NCI-H748 treated with DMSO at 0.1 percent for 48 hours (cell line): ENCODE measurements at regions not wholly inside any gene's neighbourhood (a gene's known extent, or its start where the extent isn't known, plus 50 kb on each side); places are given as distances from the start of the nearest gene placed in this dataset.
"Not testable (repeated sequence)": the region's sequence is repeated elsewhere in the genome, so short reads cannot be mapped to it uniquely, and the experiment has no call there.

ENCODE experiments used
- DNase-seq: peaks from one replicate; lab custom pipeline; 2025; lab: John Stamatoyannopoulos, UW

- no peak for DNase-seq
Observed at GRCh38 chr6:133051240-133051639, 189.9 kb upstream of the EYA4 start.

- DNase-seq, result no peak
Observed at GRCh38 chr6:133052465-133052864, 188.7 kb upstream of the EYA4 start.

- DNase-seq, result no peak
Observed at GRCh38 chr6:133055441-133055966, 185.7 kb upstream of the EYA4 start.

GRCh38 chr6:133057352-133057751 is 183.8 kb upstream of the EYA4 start:
- no peak for DNase-seq

GRCh38 chr6:133062077-133062476 is 179.1 kb upstream of the EYA4 start:
- no peak for DNase-seq

GRCh38 chr6:133062696-133063306 is 178.4 kb upstream of the EYA4 start:
- DNase-seq, result no peak

- no peak for DNase-seq
Observed at GRCh38 chr6:133067960-133068359, 173.2 kb upstream of the EYA4 start.

GRCh38 chr6:133070410-133071043 is 170.6 kb upstream of the EYA4 start:
- no peak for DNase-seq

- DNase-seq, result no peak
Observed at GRCh38 chr6:133079901-133080300, 161.3 kb upstream of the EYA4 start.

- DNase-seq, result peak; percentile 32
Observed at GRCh38 chr6:133083248-133083967, 157.7 kb upstream of the EYA4 start.

GRCh38 chr6:133085471-133085870 is 155.7 kb upstream of the EYA4 start:
- no peak for DNase-seq

- DNase-seq, result no peak
Observed at GRCh38 chr6:133085896-133086295, 155.3 kb upstream of the EYA4 start.

GRCh38 chr6:133088931-133089695 is 152.0 kb upstream of the EYA4 start:
- DNase-seq, result no peak

GRCh38 chr6:133092199-133092598 is 149.0 kb upstream of the EYA4 start:
- no peak for DNase-seq

- DNase-seq, result no peak
Observed at GRCh38 chr6:133092771-133093170, 148.4 kb upstream of the EYA4 start.

- DNase-seq, result not testable (repeated sequence)
Observed at GRCh38 chr6:133093211-133093610, 147.9 kb upstream of the EYA4 start.

GRCh38 chr6:133093956-133094355 is 147.2 kb upstream of the EYA4 start:
- DNase-seq, result peak; percentile 48

GRCh38 chr6:133097208-133097607 is 143.9 kb upstream of the EYA4 start:
- no peak for DNase-seq

- DNase-seq, result no peak
Observed at GRCh38 chr6:133099573-133099972, 141.6 kb upstream of the EYA4 start.

- DNase-seq, result no peak
Observed at GRCh38 chr6:133100865-133101264, 140.3 kb upstream of the EYA4 start.

GRCh38 chr6:133101790-133102189 is 139.4 kb upstream of the EYA4 start:
- no peak for DNase-seq

GRCh38 chr6:133106934-133107333 is 134.2 kb upstream of the EYA4 start:
- no peak for DNase-seq
